Lower leg skin (tissue), 4 donors: ENCODE measurements at regions not wholly inside any gene's neighbourhood (a gene's known extent, or its start where the extent isn't known, plus 50 kb on each side); places are given as distances from the start of the nearest gene placed in this dataset.

Source experiments
- DNase-seq, 2 donors: peaks; one replicate each; pipeline ENCODE4 v3.0.0-alpha.2; 2019; ENCODE audit warnings: low spot score in 2 of 2
- H3K4me3 ChIP-seq: fragments of 200-600 bp; sonication (generic); 2 replicates; pipeline ENCODE4 v1.5.1; 2017; ENCODE audit warnings: mild to moderate bottlenecking, low read depth; ENCODE audit not compliant: poor library complexity, severe bottlenecking
- CTCF ChIP-seq, 3 donors: fragments of 450-650 bp; IDR thresholded peaks; one replicate each; pipeline ENCODE4 v1.5.1; 2016; ENCODE audit warnings: antibody characterized with exemption in 3 of 3, mild to moderate bottlenecking in 3 of 3, moderate library complexity in 2 of 3
- POLR2A ChIP-seq, 2 donors: fragments of 450-650 bp; IDR thresholded peaks; one replicate each; pipeline ENCODE4 v1.6.1; 2016 to 2017; ENCODE audit warnings: antibody characterized with exemption in 2 of 2, mild to moderate bottlenecking in 1 of 2, moderate library complexity in 1 of 2
- WGBS, 2 donors: methylation state at CpG; one replicate each; pipeline ENCODE4 v1.1.5; 2018; 5-methylcytosine and 5-hydroxymethylcytosine counted together
- intact Hi-C: fragments of 100-400 bp; cut with DNase I; formaldehyde crosslinking; loops from one replicate; pipeline ENCODE4 v1.15.0; 2023; ENCODE audit warnings: low total_unique reads

- intact Hi-C loops, result no loop called here
- no peak overlapping the region for H3K4me3 ChIP-seq
- TF ChIP-seq POLR2A (IDR thresholded peaks at IDR 0.05), result no peak
- TF ChIP-seq CTCF (IDR thresholded peaks at IDR 0.05), result no peak
- DNase-seq, result no peak
- WGBS, 2 donors, result 88 to 91% methylated on average over 1 of the region's 1 CpG
Observed at GRCh38 chr4:32778938-32779337, 2058.8 kb downstream of the PCDH7 start.

GRCh38 chr4:32789026-32789608, 2068.9 kb downstream of the PCDH7 start:
- TF ChIP-seq CTCF (IDR thresholded peaks at IDR 0.05) (no peak), POLR2A (IDR thresholded peaks at IDR 0.05) (no peak)
- no peak overlapping the region for H3K4me3 ChIP-seq
- no peak for DNase-seq
- intact Hi-C loops, result no loop called here

- no peak overlapping the region for H3K4me3 ChIP-seq
- no peak for TF ChIP-seq CTCF (IDR thresholded peaks at IDR 0.05)
- no peak for TF ChIP-seq POLR2A (IDR thresholded peaks at IDR 0.05)
- DNase-seq, result no peak
- intact Hi-C loops, result loop anchor here (5.0 kb wide), 1 partner anchor 1659 kb away; no protein-coding TSS in a partner anchor
- WGBS, 2 donors, result 44 to 69% methylated on average over 1 of the region's 1 CpG
Observed at GRCh38 chr4:32790803-32791202, 2070.6 kb downstream of the PCDH7 start.

GRCh38 chr4:32798471-32799159, 2078.4 kb downstream of the PCDH7 start:
- no peak overlapping the region for H3K4me3 ChIP-seq
- intact Hi-C loops, result no loop called here
- 76 to 85% methylated on average over 9 of the region's 9 CpGs for WGBS, 2 donors
- no peak for TF ChIP-seq CTCF (IDR thresholded peaks at IDR 0.05)
- no peak for TF ChIP-seq POLR2A (IDR thresholded peaks at IDR 0.05)
- DNase-seq, result no peak

GRCh38 chr4:32824336-32824735, 2104.2 kb downstream of the PCDH7 start:
- no peak for DNase-seq
- TF ChIP-seq CTCF (IDR thresholded peaks at IDR 0.05) (no peak), POLR2A (IDR thresholded peaks at IDR 0.05) (no peak)
- 29 to 38% methylated on average over 2 of the region's 2 CpGs for WGBS, 2 donors
- H3K4me3 ChIP-seq, result no peak overlapping the region
- intact Hi-C loops, result no loop called here

- intact Hi-C loops, result no loop called here
- 93 to 94% methylated on average over 3 of the region's 3 CpGs for WGBS, 2 donors
- DNase-seq, result no peak
- no peak for TF ChIP-seq CTCF (IDR thresholded peaks at IDR 0.05)
- no peak for TF ChIP-seq POLR2A (IDR thresholded peaks at IDR 0.05)
- no peak overlapping the region for H3K4me3 ChIP-seq
Observed at GRCh38 chr4:32826169-32826568, 2106.0 kb downstream of the PCDH7 start.
